SK-N-SH (cell line): ENCODE measurements at regions not wholly inside any gene's neighbourhood (a gene's known extent, or its start where the extent isn't known, plus 50 kb on each side); places are given as distances from the start of the nearest gene placed in this dataset.

ENCODE experiments used
- CTCF ChIA-PET: fragments of 300-600, 350-600 bp; formaldehyde crosslinking; extraction: SDS; loops from one replicate; lab custom pipeline; 2021; lab: Yijun Ruan, JAX
- POLR2A ChIA-PET: fragments of 350-600 bp; sonication (Branson Sonifier 250); formaldehyde crosslinking; extraction: SDS; loops from one replicate; lab custom pipeline; 2020; ENCODE audit warnings: antibody characterized with exemption, inconsistent platforms; lab: Yijun Ruan, JAX
- DNase-seq: peaks from one replicate; pipeline ENCODE4 v3.0.0; 2012
- H2AFZ ChIP-seq: fragments of 200-600 bp; sonication (generic); 2 replicates; pipeline ENCODE4 v1.8.1; 2016; ENCODE audit warnings: antibody characterized with exemption, mild to moderate bottlenecking, low read depth
- H3F3A ChIP-seq: fragments of 200-600 bp; sonication (generic); replicated peaks from 2 replicates; pipeline ENCODE3; 2016; ENCODE audit warnings: antibody characterized with exemption, mild to moderate bottlenecking; ENCODE audit not compliant: insufficient read depth
- H3K27ac ChIP-seq, 2 experiments: fragments of 200-500 bp in 1 of 2; fragments of 200-600 bp in 1 of 2; sonication (Bioruptor generic) in 1 of 2; sonication (generic), shearing (Covaris generic) in 1 of 2; 2 replicates each; pipeline versions ENCODE4 v1.5.1 to v1.6.1; 2014 to 2016; ENCODE audit warnings: low read depth in 2 of 2, inconsistent platforms in 1 of 2, low read length in 1 of 2, mild to moderate bottlenecking in 1 of 2, mixed read lengths in 1 of 2
- H3K27me3 ChIP-seq: fragments of 200-600 bp; sonication (generic), shearing (Covaris generic); 2 replicates; pipeline ENCODE4 v1.6.1; 2016; ENCODE audit warnings: mixed run types; ENCODE audit not compliant: insufficient read depth
- H3K36me3 ChIP-seq, 2 experiments: fragments of 200-500 bp in 1 of 2; fragments of 200-600 bp in 1 of 2; sonication (Bioruptor generic) in 1 of 2; sonication (generic) in 1 of 2; replicated peaks in 1 of 2; 2 replicates each; pipeline versions ENCODE3 to v1.5.1; 2014 to 2016; ENCODE audit warnings: low read length in 1 of 2, mild to moderate bottlenecking in 1 of 2; ENCODE audit not compliant: insufficient read depth in 2 of 2, control insufficient read depth in 1 of 2
- H3K4me1 ChIP-seq, 2 experiments: fragments of 200-500 bp in 1 of 2; fragments of 200-600 bp in 1 of 2; sonication (Bioruptor generic) in 1 of 2; sonication (generic), shearing (Covaris generic) in 1 of 2; 2 replicates each; pipeline versions ENCODE4 v1.5.1 to v1.6.1; 2014 to 2016; ENCODE audit warnings: low read depth in 1 of 2, low read length in 1 of 2, mixed run types in 1 of 2; ENCODE audit not compliant: insufficient read depth in 2 of 2, control insufficient read depth in 1 of 2
- H3K4me2 ChIP-seq: fragments of 200-600 bp; sonication (generic), shearing (Covaris generic); 2 replicates; pipeline ENCODE4 v1.6.1; 2017; ENCODE audit warnings: mixed run types
- H3K4me3 ChIP-seq, 2 experiments: fragments of 200-500 bp in 1 of 2; fragments of 200-600 bp in 1 of 2; sonication (Bioruptor generic) in 1 of 2; sonication (generic), shearing (Covaris generic) in 1 of 2; 2 replicates each; pipeline versions ENCODE4 v1.5.1 to v1.8.1; 2014 to 2016; ENCODE audit warnings: low read depth in 2 of 2, inconsistent platforms in 1 of 2, low read length in 1 of 2, mild to moderate bottlenecking in 1 of 2, mixed read lengths in 1 of 2, moderate library complexity in 1 of 2
- H3K79me2 ChIP-seq: fragments of 200-600 bp; sonication (generic); 2 replicates; pipeline ENCODE4 v1.8.1; 2017; ENCODE audit warnings: mild to moderate bottlenecking; ENCODE audit not compliant: insufficient read depth
- H3K9ac ChIP-seq: fragments of 200-600 bp; sonication (generic); 2 replicates; pipeline ENCODE4 v1.6.1; 2017; ENCODE audit warnings: mixed run types
- H3K9me2 ChIP-seq: fragments of 200-600 bp; sonication (generic); 2 replicates; pipeline ENCODE4 v1.6.1; 2017; ENCODE audit warnings: mixed run types
- H3K9me3 ChIP-seq: fragments of 200-600 bp; sonication (generic); 2 replicates; pipeline ENCODE4 v1.6.1; 2017; ENCODE audit warnings: mixed run types, mild to moderate bottlenecking, moderate library complexity
- H4K20me1 ChIP-seq: fragments of 200-600 bp; sonication (generic); 2 replicates; pipeline ENCODE4 v1.6.1; 2017; ENCODE audit warnings: mild to moderate bottlenecking, mixed run types; ENCODE audit not compliant: insufficient read depth
- CHD2 ChIP-seq: fragments of 150-350 bp; IDR thresholded peaks from 2 replicates; pipeline ENCODE4 v1.6.1; 2018; ENCODE audit warnings: low read length; ENCODE audit not compliant: partially characterized antibody
- EP300 ChIP-seq, 2 experiments: IDR thresholded peaks; 2 replicates each; pipeline versions ENCODE4 v1.4.0 to v1.6.1; 2012; ENCODE audit warnings: borderline replicate concordance in 1 of 2, low read depth in 1 of 2, low read length in 1 of 2
- EZH2phosphoT487 ChIP-seq: fragments of 200-600 bp; sonication (generic); IDR thresholded peaks from 2 replicates; pipeline ENCODE4 v1.6.1; 2017; ENCODE audit warnings: low read depth, mixed run types, mild to moderate bottlenecking, antibody characterized with exemption, moderate library complexity, borderline replicate concordance
- FOXJ3 ChIP-seq: sonication (generic); formaldehyde crosslinking; IDR thresholded peaks from 2 replicates; pipeline ENCODE4 v1.5.1; 2020; ENCODE audit warnings: mild to moderate bottlenecking, missing genetic modification reagents
- GABPA ChIP-seq: IDR thresholded peaks from 2 replicates; pipeline ENCODE4 v1.4.0; 2012; ENCODE audit warnings: low read depth, mild to moderate bottlenecking
- JUND ChIP-seq: IDR thresholded peaks from 2 replicates; pipeline ENCODE4 v1.4.0; 2012
- MEF2A ChIP-seq: IDR thresholded peaks from 2 replicates; pipeline ENCODE4 v1.4.0; 2012; ENCODE audit warnings: low read depth, borderline replicate concordance
- MXI1 ChIP-seq: IDR thresholded peaks from 2 replicates; pipeline ENCODE4 v1.6.1; 2012; ENCODE audit warnings: mild to moderate bottlenecking, low read depth, low read length, improper control_type of control experiment
- NRF1 ChIP-seq: IDR thresholded peaks from 2 replicates; pipeline ENCODE4 v1.6.1; 2012; ENCODE audit warnings: low read depth, mild to moderate bottlenecking, low read length
- POLR2AphosphoS5 ChIP-seq: IDR thresholded peaks from 2 replicates; pipeline ENCODE4 v1.6.1; 2012; ENCODE audit warnings: low read depth, low read length
- RAD21 ChIP-seq: IDR thresholded peaks from 2 replicates; pipeline ENCODE4 v1.6.1; 2012; ENCODE audit warnings: mild to moderate bottlenecking, low read length
- RFX5 ChIP-seq: IDR thresholded peaks from 2 replicates; pipeline ENCODE4 v1.6.1; 2012; ENCODE audit warnings: mild to moderate bottlenecking, improper control_type of control experiment, low read length
- RXRA ChIP-seq: IDR thresholded peaks from 2 replicates; pipeline ENCODE4 v1.4.0; 2012; ENCODE audit warnings: low read depth, mild to moderate bottlenecking, borderline replicate concordance
- SIN3A ChIP-seq: IDR thresholded peaks from 2 replicates; pipeline ENCODE4 v1.6.1; 2012; ENCODE audit warnings: low read depth, mild to moderate bottlenecking, low read length, moderate library complexity, borderline replicate concordance
- SMC3 ChIP-seq: IDR thresholded peaks from 2 replicates; pipeline ENCODE4 v1.6.1; 2012; ENCODE audit warnings: low read depth, low read length, improper control_type of control experiment
- TAF1 ChIP-seq: IDR thresholded peaks from 2 replicates; pipeline ENCODE4 v1.6.1; 2012; ENCODE audit warnings: low read depth, mild to moderate bottlenecking, low read length, moderate library complexity, borderline replicate concordance
- YY1 ChIP-seq: IDR thresholded peaks from 2 replicates; pipeline ENCODE4 v1.4.0; 2012; ENCODE audit warnings: low read depth, mild to moderate bottlenecking
- WGBS: methylation state at CpG from one replicate; pipeline ENCODE4 v1.1.6; 2017; ENCODE audit warnings: low lambda C conversion rate; 5-methylcytosine and 5-hydroxymethylcytosine counted together
- TF ChIP-seq, protein P1 (sequence below): fragments of 150-350 bp; IDR thresholded peaks from 2 replicates; pipeline ENCODE4 v1.6.1; 2016; ENCODE audit warnings: mild to moderate bottlenecking, low read depth, low read length
- TF ChIP-seq, protein P2 (sequence below): IDR thresholded peaks from 2 replicates; pipeline ENCODE4 v1.4.0; 2012; ENCODE audit warnings: low read depth
- TF ChIP-seq, protein P3 (sequence below): IDR thresholded peaks from 2 replicates; pipeline ENCODE4 v1.6.1; 2012; ENCODE audit warnings: mild to moderate bottlenecking, low read depth, low read length, moderate library complexity
- TF ChIP-seq, protein P4 (sequence below): IDR thresholded peaks from 2 replicates; pipeline ENCODE4; 2012
- TF ChIP-seq, protein P5 (sequence below): IDR thresholded peaks from 2 replicates; pipeline ENCODE4 v1.4.0; 2012; ENCODE audit warnings: low read depth, borderline replicate concordance

DNA sequence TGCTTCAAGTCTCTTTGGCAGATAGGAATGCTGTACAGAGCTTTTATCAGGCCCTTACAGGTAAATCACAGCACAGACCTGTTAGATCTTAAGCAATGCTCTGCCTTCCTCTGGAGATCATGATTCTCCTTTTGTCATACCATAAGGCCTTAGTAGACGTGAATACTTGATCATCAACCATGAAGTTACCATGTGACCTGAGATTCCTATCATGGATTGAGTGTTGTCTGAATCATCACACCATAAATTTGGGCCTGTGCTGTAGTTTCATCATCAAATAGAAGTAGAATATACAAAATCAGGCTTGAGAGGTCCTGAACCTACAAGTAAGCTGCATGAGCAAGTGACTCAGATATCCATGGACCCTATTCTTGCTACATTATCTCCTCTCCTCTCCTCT lies 466.8 kb upstream of the INTU start:
- Histone ChIP-seq H4K20me1 (no peaks in the 10 kb centered on the region), H3K79me2 (no peaks in the 10 kb centered on the region), H3K27ac (no peak overlapping the region), H3K27me3 (no peaks in the 10 kb centered on the region), H3K9ac (no peak overlapping the region), H2AFZ (peak overlapping the region; percentile 21; the same call in 1 of the 2 replicates), H3F3A (no peaks in the 10 kb centered on the region), H3K4me2 (no peak overlapping the region), H3K36me3 (no peaks in the 10 kb centered on the region), H3K4me3 (no peak overlapping the region), H3K9me2 (no peaks in the 10 kb centered on the region), H3K4me1 (no peaks in the 10 kb centered on the region), H3K9me3 (no peaks in the 10 kb centered on the region)
- POLR2A ChIA-PET: no interaction called here
- CTCF ChIA-PET: no interaction called here
- no peak for DNase-seq
- 44% methylated on average over 1 of the region's 1 CpG for WGBS
- TF ChIP-seq CHD2 (no peak), JUND (no peak), RFX5 (no peak), TAF1 (no peak), RAD21 (no peak), POLR2AphosphoS5 (no peak), MEF2A (no peak)
- TF ChIP-seq, protein P1, sequence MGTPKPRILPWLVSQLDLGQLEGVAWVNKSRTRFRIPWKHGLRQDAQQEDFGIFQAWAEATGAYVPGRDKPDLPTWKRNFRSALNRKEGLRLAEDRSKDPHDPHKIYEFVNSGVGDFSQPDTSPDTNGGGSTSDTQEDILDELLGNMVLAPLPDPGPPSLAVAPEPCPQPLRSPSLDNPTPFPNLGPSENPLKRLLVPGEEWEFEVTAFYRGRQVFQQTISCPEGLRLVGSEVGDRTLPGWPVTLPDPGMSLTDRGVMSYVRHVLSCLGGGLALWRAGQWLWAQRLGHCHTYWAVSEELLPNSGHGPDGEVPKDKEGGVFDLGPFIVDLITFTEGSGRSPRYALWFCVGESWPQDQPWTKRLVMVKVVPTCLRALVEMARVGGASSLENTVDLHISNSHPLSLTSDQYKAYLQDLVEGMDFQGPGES: no peak
- TF ChIP-seq, protein P2, sequence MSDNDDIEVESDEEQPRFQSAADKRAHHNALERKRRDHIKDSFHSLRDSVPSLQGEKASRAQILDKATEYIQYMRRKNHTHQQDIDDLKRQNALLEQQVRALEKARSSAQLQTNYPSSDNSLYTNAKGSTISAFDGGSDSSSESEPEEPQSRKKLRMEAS: no peak
- TF ChIP-seq, protein P3, sequence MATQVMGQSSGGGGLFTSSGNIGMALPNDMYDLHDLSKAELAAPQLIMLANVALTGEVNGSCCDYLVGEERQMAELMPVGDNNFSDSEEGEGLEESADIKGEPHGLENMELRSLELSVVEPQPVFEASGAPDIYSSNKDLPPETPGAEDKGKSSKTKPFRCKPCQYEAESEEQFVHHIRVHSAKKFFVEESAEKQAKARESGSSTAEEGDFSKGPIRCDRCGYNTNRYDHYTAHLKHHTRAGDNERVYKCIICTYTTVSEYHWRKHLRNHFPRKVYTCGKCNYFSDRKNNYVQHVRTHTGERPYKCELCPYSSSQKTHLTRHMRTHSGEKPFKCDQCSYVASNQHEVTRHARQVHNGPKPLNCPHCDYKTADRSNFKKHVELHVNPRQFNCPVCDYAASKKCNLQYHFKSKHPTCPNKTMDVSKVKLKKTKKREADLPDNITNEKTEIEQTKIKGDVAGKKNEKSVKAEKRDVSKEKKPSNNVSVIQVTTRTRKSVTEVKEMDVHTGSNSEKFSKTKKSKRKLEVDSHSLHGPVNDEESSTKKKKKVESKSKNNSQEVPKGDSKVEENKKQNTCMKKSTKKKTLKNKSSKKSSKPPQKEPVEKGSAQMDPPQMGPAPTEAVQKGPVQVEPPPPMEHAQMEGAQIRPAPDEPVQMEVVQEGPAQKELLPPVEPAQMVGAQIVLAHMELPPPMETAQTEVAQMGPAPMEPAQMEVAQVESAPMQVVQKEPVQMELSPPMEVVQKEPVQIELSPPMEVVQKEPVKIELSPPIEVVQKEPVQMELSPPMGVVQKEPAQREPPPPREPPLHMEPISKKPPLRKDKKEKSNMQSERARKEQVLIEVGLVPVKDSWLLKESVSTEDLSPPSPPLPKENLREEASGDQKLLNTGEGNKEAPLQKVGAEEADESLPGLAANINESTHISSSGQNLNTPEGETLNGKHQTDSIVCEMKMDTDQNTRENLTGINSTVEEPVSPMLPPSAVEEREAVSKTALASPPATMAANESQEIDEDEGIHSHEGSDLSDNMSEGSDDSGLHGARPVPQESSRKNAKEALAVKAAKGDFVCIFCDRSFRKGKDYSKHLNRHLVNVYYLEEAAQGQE: no peak

DNA sequence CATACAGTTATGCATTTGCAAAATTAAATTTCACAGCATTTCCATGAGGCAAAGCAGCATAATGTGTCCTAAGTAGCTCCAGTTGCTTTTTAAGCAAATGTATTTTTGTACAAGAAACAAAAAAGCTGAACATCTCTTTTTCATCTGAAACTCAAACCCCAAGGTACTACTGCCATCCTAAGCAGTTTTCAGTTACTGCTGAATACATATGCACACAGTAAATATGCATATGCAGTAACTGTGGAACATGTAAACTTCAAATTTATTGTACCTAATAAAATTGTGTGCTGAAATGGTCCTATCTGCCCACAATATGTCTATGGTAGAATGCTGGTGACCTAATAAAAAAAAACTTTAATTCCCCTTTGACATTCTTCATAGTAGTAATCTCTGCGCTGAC lies 458.6 kb upstream of the INTU start:
- no peaks in the 10 kb centered on the region for H3K27me3 ChIP-seq
- no peak overlapping the region for H3K4me3 ChIP-seq
- H3K9ac ChIP-seq: no peak overlapping the region
- H3K4me1 ChIP-seq: no peaks in the 10 kb centered on the region
- H3K27ac ChIP-seq: no peak overlapping the region
- no peak overlapping the region for H2AFZ ChIP-seq
- no peak overlapping the region for H3K4me2 ChIP-seq
- no peaks in the 10 kb centered on the region for H3K9me2 ChIP-seq
- TF ChIP-seq, protein P4, sequence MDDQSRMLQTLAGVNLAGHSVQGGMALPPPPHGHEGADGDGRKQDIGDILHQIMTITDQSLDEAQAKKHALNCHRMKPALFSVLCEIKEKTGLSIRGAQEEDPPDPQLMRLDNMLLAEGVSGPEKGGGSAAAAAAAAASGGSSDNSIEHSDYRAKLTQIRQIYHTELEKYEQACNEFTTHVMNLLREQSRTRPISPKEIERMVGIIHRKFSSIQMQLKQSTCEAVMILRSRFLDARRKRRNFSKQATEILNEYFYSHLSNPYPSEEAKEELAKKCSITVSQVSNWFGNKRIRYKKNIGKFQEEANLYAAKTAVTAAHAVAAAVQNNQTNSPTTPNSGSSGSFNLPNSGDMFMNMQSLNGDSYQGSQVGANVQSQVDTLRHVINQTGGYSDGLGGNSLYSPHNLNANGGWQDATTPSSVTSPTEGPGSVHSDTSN: no peak
- TF ChIP-seq RXRA (no peak), SMC3 (no peak), NRF1 (no peak), GABPA (no peak), YY1 (no peak), EP300 (IDR thresholded peaks at IDR 0.05; ENCODE audit: borderline replicate concordance in 1 of 2, low read depth in 1 of 2, low read length in 1 of 2) (no peak), POLR2AphosphoS5 (no peak), TAF1 (no peak), MEF2A (no peak), RAD21 (no peak), EZH2phosphoT487 (no peak), FOXJ3 (CRISPR knock-in tag) (no peak), SIN3A (no peak), MXI1 (no peak)
- TF ChIP-seq, protein P2: no peak
- TF ChIP-seq, protein P5, sequence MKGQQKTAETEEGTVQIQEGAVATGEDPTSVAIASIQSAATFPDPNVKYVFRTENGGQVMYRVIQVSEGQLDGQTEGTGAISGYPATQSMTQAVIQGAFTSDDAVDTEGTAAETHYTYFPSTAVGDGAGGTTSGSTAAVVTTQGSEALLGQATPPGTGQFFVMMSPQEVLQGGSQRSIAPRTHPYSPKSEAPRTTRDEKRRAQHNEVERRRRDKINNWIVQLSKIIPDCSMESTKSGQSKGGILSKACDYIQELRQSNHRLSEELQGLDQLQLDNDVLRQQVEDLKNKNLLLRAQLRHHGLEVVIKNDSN: no peak
- no peaks in the 10 kb centered on the region for H3K9me3 ChIP-seq
- POLR2A ChIA-PET: no interaction called here
- no peaks in the 10 kb centered on the region for H3K36me3 ChIP-seq
- H4K20me1 ChIP-seq: no peaks in the 10 kb centered on the region
- 12% methylated on average over 1 of the region's 1 CpG for WGBS
- CTCF ChIA-PET: no interaction called here
- no peaks in the 10 kb centered on the region for H3F3A ChIP-seq
- H3K79me2 ChIP-seq: no peaks in the 10 kb centered on the region
- DNase-seq: no peak
